HepG2 (cell line): ENCODE measurements at regions not wholly inside any gene's neighbourhood (a gene's known extent, or its start where the extent isn't known, plus 50 kb on each side); places are given as distances from the start of the nearest gene placed in this dataset.

Source experiments
- NR2F1 ChIP-seq, 2 experiments: fragments of 450-650 bp in 1 of 2; formaldehyde crosslinking in 1 of 2; IDR thresholded peaks; 2 replicates each; pipeline versions ENCODE4 v1.5.0 to v1.6.1; 2016 to 2020; ENCODE audit warnings: mild to moderate bottlenecking in 1 of 2, missing compliant biosample characterization in 1 of 2, missing genetic modification reagents in 1 of 2, moderate library complexity in 1 of 2
- NR2F6 ChIP-seq, 2 experiments: IDR thresholded peaks; 2 replicates each; pipeline ENCODE4 v1.6.1; 2016; ENCODE audit warnings: antibody characterized with exemption in 1 of 2, mild to moderate bottlenecking in 1 of 2
- PHB2 ChIP-seq: fragments of 450-650 bp; IDR thresholded peaks from 2 replicates; pipeline ENCODE4 v1.6.1; 2018; ENCODE audit not compliant: partially characterized antibody
- SMARCC2 ChIP-seq: fragments of 450-650 bp; IDR thresholded peaks from 2 replicates; pipeline ENCODE4 v1.6.1; 2017; ENCODE audit warnings: antibody characterized with exemption, mild to moderate bottlenecking
- SNAPC2 ChIP-seq: sonication (generic); formaldehyde crosslinking; IDR thresholded peaks from 2 replicates; pipeline ENCODE4 v1.8.1; 2022; ENCODE audit warnings: mild to moderate bottlenecking, missing genetic modification reagents
- THAP7 ChIP-seq: sonication (generic); formaldehyde crosslinking; IDR thresholded peaks from 2 replicates; pipeline ENCODE4 v1.8.1; 2023; ENCODE audit warnings: mild to moderate bottlenecking, missing genetic modification reagents
- U2AF2 ChIP-seq: fragments of 200-400 bp; formaldehyde crosslinking; IDR thresholded peaks from 2 replicates; pipeline ENCODE4 v1.6.1; 2017; ENCODE audit warnings: low read depth, mild to moderate bottlenecking, low read length
- ZNF224 ChIP-seq: sonication (generic); formaldehyde crosslinking; IDR thresholded peaks from 2 replicates; pipeline ENCODE4 v1.5.0; 2020; ENCODE audit warnings: mild to moderate bottlenecking, missing genetic modification reagents
- ZNF614 ChIP-seq: IDR thresholded peaks from 2 replicates; pipeline ENCODE4 v1.6.1; 2018; ENCODE audit warnings: missing biosample characterization, missing genetic modification reagents, inconsistent platforms, borderline replicate concordance
- ZNF770 ChIP-seq: sonication (generic); formaldehyde crosslinking; IDR thresholded peaks from 2 replicates; pipeline ENCODE4 v1.5.0; 2020; ENCODE audit warnings: mild to moderate bottlenecking, missing genetic modification reagents
- ZNF777 ChIP-seq: sonication (generic); formaldehyde crosslinking; IDR thresholded peaks from 2 replicates; pipeline ENCODE4 v1.4.0; 2020; ENCODE audit warnings: missing genetic modification reagents
- TF ChIP-seq, protein P1 (sequence below), 2 experiments: sonication (generic) in 1 of 2; formaldehyde crosslinking in 1 of 2; IDR thresholded peaks; 2 replicates each; pipeline versions ENCODE4 v1.6.1 to v1.9.0; 2014 to 2022; ENCODE audit warnings: antibody characterized with exemption in 1 of 2, borderline replicate concordance in 1 of 2, inconsistent platforms in 1 of 2, low read depth in 1 of 2, missing genetic modification reagents in 1 of 2
- TF ChIP-seq, protein P2 (sequence below): sonication (generic); formaldehyde crosslinking; IDR thresholded peaks from 2 replicates; pipeline ENCODE4 v1.4.0; 2020; ENCODE audit warnings: missing genetic modification reagents
- TF ChIP-seq, protein P3 (sequence below): sonication (generic); formaldehyde crosslinking; IDR thresholded peaks from 2 replicates; pipeline ENCODE4 v1.5.0; 2020; ENCODE audit warnings: missing genetic modification reagents, mild to moderate bottlenecking, borderline replicate concordance

- TF ChIP-seq, protein P1, sequence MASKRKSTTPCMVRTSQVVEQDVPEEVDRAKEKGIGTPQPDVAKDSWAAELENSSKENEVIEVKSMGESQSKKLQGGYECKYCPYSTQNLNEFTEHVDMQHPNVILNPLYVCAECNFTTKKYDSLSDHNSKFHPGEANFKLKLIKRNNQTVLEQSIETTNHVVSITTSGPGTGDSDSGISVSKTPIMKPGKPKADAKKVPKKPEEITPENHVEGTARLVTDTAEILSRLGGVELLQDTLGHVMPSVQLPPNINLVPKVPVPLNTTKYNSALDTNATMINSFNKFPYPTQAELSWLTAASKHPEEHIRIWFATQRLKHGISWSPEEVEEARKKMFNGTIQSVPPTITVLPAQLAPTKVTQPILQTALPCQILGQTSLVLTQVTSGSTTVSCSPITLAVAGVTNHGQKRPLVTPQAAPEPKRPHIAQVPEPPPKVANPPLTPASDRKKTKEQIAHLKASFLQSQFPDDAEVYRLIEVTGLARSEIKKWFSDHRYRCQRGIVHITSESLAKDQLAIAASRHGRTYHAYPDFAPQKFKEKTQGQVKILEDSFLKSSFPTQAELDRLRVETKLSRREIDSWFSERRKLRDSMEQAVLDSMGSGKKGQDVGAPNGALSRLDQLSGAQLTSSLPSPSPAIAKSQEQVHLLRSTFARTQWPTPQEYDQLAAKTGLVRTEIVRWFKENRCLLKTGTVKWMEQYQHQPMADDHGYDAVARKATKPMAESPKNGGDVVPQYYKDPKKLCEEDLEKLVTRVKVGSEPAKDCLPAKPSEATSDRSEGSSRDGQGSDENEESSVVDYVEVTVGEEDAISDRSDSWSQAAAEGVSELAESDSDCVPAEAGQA (IDR thresholded peaks at IDR 0.05; ENCODE audit: low read depth) = no peak
- TF ChIP-seq, protein P1 (CRISPR knock-in tag; IDR thresholded peaks at IDR 0.05; ENCODE audit: borderline replicate concordance) = no peak
- TF ChIP-seq ZNF614 (CRISPR knock-in tag) (peak; percentile 90; the same call in 1 of the 2 replicates), PHB2 (no peak), ZNF770 (CRISPR knock-in tag) (no peak), NR2F1 (CRISPR knock-in tag; IDR thresholded peaks at IDR 0.05) (peak; percentile 50 to 89; a peak in 3 of 4 replicates), SNAPC2 (CRISPR knock-in tag) (no peak), NR2F6 (IDR thresholded peaks at IDR 0.05) (peak; percentile 84), NR2F6 (CRISPR knock-in tag; IDR thresholded peaks at IDR 0.05) (peak; percentile 82), U2AF2 (no peak), ZNF224 (CRISPR knock-in tag) (no peak), THAP7 (CRISPR knock-in tag) (no peak), SMARCC2 (no peak), ZNF777 (no peak)
- TF ChIP-seq, protein P2, sequence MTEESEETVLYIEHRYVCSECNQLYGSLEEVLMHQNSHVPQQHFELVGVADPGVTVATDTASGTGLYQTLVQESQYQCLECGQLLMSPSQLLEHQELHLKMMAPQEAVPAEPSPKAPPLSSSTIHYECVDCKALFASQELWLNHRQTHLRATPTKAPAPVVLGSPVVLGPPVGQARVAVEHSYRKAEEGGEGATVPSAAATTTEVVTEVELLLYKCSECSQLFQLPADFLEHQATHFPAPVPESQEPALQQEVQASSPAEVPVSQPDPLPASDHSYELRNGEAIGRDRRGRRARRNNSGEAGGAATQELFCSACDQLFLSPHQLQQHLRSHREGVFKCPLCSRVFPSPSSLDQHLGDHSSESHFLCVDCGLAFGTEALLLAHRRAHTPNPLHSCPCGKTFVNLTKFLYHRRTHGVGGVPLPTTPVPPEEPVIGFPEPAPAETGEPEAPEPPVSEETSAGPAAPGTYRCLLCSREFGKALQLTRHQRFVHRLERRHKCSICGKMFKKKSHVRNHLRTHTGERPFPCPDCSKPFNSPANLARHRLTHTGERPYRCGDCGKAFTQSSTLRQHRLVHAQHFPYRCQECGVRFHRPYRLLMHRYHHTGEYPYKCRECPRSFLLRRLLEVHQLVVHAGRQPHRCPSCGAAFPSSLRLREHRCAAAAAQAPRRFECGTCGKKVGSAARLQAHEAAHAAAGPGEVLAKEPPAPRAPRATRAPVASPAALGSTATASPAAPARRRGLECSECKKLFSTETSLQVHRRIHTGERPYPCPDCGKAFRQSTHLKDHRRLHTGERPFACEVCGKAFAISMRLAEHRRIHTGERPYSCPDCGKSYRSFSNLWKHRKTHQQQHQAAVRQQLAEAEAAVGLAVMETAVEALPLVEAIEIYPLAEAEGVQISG (CRISPR knock-in tag) = no peak
- TF ChIP-seq, protein P3, sequence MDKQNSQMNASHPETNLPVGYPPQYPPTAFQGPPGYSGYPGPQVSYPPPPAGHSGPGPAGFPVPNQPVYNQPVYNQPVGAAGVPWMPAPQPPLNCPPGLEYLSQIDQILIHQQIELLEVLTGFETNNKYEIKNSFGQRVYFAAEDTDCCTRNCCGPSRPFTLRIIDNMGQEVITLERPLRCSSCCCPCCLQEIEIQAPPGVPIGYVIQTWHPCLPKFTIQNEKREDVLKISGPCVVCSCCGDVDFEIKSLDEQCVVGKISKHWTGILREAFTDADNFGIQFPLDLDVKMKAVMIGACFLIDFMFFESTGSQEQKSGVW = no peak
Observed at GRCh38 chr14:80003138-80003537, 208.2 kb downstream of the DIO2 start (continued).
